Endothelial cell (in vitro differentiated cells): ENCODE measurements at regions not wholly inside any gene's neighbourhood (a gene's known extent, or its start where the extent isn't known, plus 50 kb on each side); places are given as distances from the start of the nearest gene placed in this dataset.

Source experiments
- DNase-seq: peaks from one replicate; pipeline ENCODE4 v3.0.0; 2021; ENCODE audit warnings: low spot score
- H3K27ac Mint-ChIP-seq: one replicate; pipeline ENCODE4 v1.8.0; 2021; ENCODE audit warnings: mixed read lengths, inconsistent platforms; ENCODE audit not compliant: unreplicated experiment
- H3K27me3 Mint-ChIP-seq: one replicate; pipeline ENCODE4 v1.8.0; 2021; ENCODE audit warnings: mild to moderate bottlenecking, moderate library complexity, mixed read lengths, inconsistent platforms; ENCODE audit not compliant: unreplicated experiment
- H3K36me3 Mint-ChIP-seq: one replicate; pipeline ENCODE4 v1.8.0; 2021; ENCODE audit warnings: mild to moderate bottlenecking, low read depth, mixed read lengths, inconsistent platforms; ENCODE audit not compliant: unreplicated experiment
- H3K4me1 Mint-ChIP-seq: one replicate; pipeline ENCODE4 v1.8.0; 2021; ENCODE audit warnings: mild to moderate bottlenecking, mixed read lengths, inconsistent platforms; ENCODE audit not compliant: unreplicated experiment
- H3K4me3 Mint-ChIP-seq: one replicate; pipeline ENCODE4 v1.8.0; 2021; ENCODE audit warnings: mild to moderate bottlenecking, mixed read lengths, inconsistent platforms; ENCODE audit not compliant: unreplicated experiment
- H3K9me3 Mint-ChIP-seq: one replicate; pipeline ENCODE4 v1.8.0; 2021; ENCODE audit warnings: mixed read lengths, inconsistent platforms; ENCODE audit not compliant: unreplicated experiment
- TF ChIP-seq, protein P1 (sequence below): fragments of 200-600 bp; sonication (generic); IDR thresholded peaks from one replicate; pipeline ENCODE4 v1.5.0; 2021; ENCODE audit warnings: antibody characterized with exemption; ENCODE audit not compliant: unreplicated experiment

- H3K36me3 Mint-ChIP-seq: no peaks in the 10 kb centered on the region
- no peak overlapping the region for H3K27ac Mint-ChIP-seq
- H3K4me3 Mint-ChIP-seq: no peak overlapping the region
- TF ChIP-seq, protein P1, sequence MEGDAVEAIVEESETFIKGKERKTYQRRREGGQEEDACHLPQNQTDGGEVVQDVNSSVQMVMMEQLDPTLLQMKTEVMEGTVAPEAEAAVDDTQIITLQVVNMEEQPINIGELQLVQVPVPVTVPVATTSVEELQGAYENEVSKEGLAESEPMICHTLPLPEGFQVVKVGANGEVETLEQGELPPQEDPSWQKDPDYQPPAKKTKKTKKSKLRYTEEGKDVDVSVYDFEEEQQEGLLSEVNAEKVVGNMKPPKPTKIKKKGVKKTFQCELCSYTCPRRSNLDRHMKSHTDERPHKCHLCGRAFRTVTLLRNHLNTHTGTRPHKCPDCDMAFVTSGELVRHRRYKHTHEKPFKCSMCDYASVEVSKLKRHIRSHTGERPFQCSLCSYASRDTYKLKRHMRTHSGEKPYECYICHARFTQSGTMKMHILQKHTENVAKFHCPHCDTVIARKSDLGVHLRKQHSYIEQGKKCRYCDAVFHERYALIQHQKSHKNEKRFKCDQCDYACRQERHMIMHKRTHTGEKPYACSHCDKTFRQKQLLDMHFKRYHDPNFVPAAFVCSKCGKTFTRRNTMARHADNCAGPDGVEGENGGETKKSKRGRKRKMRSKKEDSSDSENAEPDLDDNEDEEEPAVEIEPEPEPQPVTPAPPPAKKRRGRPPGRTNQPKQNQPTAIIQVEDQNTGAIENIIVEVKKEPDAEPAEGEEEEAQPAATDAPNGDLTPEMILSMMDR: no peak
- H3K4me1 Mint-ChIP-seq: no peaks in the 10 kb centered on the region
- DNase-seq: no peak
- no peaks in the 10 kb centered on the region for H3K9me3 Mint-ChIP-seq
- H3K27me3 Mint-ChIP-seq: peaks cover 9% of the 10 kb centered on the region
Measured at GRCh38 chr16:89043636-89044417, 49.8 kb upstream of the ACSF3 start.
